ENCODE measurements at regions not wholly inside any gene's neighbourhood (a gene's known extent, or its start where the extent isn't known, plus 50 kb on each side); places are given as distances from the start of the nearest gene placed in this dataset.

DNA sequence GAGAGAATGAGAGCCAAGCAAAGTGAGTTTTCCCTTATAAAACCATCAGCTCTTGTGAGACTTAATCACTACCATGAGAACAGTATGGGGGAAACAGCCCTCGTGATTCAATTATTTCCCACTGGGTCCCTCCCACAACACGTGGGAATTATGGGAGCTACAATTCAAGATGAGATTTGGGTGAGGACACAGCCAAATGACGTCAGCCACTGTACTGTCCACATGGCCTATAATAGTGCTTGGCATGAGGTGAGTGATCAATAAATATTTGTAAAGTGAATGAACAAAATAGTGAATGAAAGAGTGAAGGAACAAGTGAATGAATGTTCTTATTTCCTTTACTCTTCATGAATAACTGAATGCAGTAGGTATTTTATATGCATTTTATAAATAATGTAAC is 199.1 kb upstream of the GOT2 start:
- TF ChIP-seq, protein P1, sequence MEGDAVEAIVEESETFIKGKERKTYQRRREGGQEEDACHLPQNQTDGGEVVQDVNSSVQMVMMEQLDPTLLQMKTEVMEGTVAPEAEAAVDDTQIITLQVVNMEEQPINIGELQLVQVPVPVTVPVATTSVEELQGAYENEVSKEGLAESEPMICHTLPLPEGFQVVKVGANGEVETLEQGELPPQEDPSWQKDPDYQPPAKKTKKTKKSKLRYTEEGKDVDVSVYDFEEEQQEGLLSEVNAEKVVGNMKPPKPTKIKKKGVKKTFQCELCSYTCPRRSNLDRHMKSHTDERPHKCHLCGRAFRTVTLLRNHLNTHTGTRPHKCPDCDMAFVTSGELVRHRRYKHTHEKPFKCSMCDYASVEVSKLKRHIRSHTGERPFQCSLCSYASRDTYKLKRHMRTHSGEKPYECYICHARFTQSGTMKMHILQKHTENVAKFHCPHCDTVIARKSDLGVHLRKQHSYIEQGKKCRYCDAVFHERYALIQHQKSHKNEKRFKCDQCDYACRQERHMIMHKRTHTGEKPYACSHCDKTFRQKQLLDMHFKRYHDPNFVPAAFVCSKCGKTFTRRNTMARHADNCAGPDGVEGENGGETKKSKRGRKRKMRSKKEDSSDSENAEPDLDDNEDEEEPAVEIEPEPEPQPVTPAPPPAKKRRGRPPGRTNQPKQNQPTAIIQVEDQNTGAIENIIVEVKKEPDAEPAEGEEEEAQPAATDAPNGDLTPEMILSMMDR (IDR thresholded peaks at IDR 0.05; ENCODE audit: low read depth, low read length): no peak

DNA sequence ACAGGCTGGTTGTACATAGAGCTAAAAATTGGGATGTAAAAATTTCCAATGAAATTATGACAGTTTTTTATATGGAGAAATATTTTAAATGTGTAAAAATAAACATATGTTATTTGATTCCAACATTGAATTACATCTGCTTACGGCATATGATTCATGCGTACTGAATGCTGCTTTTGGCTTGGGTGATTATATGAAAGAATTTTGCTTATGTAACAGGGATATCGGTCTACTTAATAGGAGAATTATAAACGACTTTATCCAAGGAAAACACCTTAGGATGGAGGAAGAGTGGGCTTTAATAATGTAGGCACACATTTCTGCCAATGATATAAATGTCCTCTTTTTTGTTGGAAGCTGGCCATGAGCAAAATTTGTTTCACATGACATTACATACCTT is 197.3 kb upstream of the GOT2 start:
- no peak for DNase-seq (ENCODE audit: extremely low read depth, low read depth)
- TF ChIP-seq, protein P1 (IDR thresholded peaks at IDR 0.05; ENCODE audit: low read depth, low read length): no peak

More for the DNA sequence above, 199.1 kb upstream of the GOT2 start:
- DNase-seq (ENCODE audit: extremely low read depth, low read depth): no peak

DNA sequence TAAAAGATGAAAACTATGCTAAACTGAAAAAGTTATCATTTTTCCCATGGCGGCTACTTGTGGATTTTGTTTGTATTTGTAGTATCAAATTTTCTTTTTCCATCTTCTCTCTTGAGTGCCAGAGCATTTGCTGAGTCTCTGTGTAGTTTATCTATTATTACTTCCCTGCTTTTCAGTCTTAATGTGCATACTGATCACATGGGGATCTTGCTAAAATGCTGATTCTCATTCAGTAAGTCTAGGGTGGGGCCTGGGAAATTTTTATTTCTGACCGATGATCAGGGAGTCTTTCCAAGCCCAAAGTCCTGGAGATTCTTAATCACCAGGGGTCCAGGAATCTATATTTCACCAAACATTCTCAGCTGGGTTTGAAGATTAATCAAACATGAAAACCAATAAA is 189.0 kb upstream of the GOT2 start:
- TF ChIP-seq, protein P1 (IDR thresholded peaks at IDR 0.05; ENCODE audit: low read depth, low read length): no peak
- no peak for DNase-seq (ENCODE audit: extremely low read depth, low read depth)

DNA sequence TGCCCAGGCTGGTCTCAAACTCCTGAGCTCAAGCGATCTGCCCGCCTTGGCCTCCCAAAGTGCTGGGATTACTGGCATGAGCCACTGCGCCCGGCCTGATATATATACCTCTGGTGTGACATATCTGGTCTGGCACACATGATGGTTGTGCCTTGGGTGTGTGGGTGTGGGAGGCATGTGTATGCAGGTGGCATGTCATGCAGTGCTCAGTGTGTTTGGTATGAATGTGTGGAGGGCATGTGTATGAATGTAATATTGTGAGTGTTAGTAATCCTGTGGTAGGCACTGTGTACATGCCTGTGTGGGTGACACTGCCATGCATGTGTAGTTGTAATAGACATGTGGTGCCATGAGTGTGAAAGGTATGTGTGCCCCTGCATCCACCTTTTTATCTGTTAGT is 179.3 kb upstream of the GOT2 start:
- TF ChIP-seq, protein P1 (IDR thresholded peaks at IDR 0.05; ENCODE audit: low read depth, low read length): no peak
- no peak for DNase-seq (ENCODE audit: extremely low read depth, low read depth)

DNA sequence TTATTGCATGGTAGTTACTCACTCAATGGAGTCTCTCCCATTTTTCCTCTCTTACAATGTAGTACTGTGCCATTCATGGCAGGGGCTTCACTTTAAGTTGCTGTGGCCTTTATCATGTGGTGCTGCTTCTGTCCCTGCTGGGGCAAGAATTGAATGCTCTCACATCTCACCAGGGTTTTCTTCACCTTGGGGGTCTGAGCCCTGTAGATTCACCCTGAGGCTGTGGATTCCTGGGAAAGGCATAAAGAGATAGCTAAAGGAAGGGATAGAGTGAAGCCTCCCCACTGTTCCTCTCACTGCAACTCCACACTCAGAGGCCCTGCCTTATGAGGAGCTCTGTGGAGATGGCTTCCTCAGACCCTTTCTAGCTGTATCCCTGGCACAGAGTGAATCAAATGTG is 178.5 kb upstream of the GOT2 start:
- DNase-seq (ENCODE audit: extremely low read depth, low read depth): no peak
- TF ChIP-seq, protein P1 (IDR thresholded peaks at IDR 0.05; ENCODE audit: low read depth, low read length): no peak

DNA sequence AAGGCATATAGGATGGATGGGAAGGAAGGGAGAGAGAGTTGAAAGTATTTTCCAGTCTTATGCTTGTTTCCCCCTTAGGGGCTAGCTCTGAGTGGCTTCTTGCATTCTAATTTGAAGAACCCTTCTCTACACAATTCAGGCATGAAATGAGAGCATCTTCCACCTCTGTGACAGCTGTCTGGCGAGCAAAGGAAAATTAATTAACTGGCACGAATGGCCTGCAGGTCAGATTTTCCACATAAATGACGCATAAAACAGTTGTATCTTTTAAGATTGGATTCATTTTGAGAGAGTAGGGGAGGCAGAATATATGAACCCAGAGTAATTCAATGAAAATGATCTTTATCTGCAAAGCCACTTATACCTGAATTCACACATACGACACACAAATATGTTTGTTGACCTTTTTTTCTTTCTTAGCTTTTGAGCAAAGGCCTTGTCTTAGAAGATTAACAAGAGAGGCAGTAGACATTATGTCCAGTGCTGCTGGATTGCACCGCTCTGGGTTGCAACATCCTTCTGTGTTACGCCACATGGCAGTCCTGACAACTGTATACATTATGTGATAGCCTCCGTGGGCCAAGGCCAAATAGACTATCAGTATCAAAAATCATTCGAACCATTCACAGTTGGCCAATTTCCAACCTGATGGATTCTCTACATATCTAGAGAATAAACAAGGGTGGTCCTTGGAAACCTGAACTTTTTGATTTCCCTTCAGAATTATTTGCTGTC is 173.0 kb upstream of the GOT2 start:
- TF ChIP-seq, protein P1 (IDR thresholded peaks at IDR 0.05; ENCODE audit: low read depth, low read length): no peak
- no peak for DNase-seq (ENCODE audit: extremely low read depth, low read depth)

DNA sequence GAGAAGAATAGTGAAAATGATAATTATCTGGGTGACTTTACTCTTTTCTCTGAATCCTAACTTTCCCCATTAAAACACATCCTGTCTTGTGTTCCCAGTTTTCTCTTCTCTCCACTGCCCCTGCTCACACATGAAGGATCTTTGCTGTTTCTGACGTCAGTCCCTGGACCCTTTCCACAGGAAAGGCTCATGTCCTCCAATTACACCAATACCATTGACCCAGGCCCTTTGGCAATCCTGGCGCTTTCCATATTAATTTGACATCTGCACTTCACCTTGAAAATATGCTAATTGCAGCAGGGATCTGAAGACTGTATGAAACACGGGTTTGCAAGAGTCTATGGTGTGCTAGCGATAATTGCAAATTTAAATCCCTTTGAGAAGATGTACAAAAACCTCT is 170.2 kb upstream of the GOT2 start:
- DNase-seq (ENCODE audit: extremely low read depth, low read depth): no peak
- TF ChIP-seq, protein P1 (IDR thresholded peaks at IDR 0.05; ENCODE audit: low read depth, low read length): no peak
